SH-SY5Y (cell line): ENCODE measurements at regions not wholly inside any gene's neighbourhood (a gene's known extent, or its start where the extent isn't known, plus 50 kb on each side); places are given as distances from the start of the nearest gene placed in this dataset.

ENCODE experiments used
- GATA2 ChIP-seq: IDR thresholded peaks from 2 replicates; pipeline ENCODE4 v1.6.1; 2011; ENCODE audit warnings: mild to moderate bottlenecking, low read depth, low read length
- GATA3 ChIP-seq: IDR thresholded peaks from 2 replicates; pipeline ENCODE4 v1.6.1; 2011; ENCODE audit warnings: low read depth, mild to moderate bottlenecking, low read length, moderate library complexity

GRCh38 chr12:13745111-13745860, 236.1 kb downstream of the GRIN2B start:
- TF ChIP-seq GATA2 (no peak), GATA3 (no peak)
